A549 (cell line): ENCODE measurements at regions not wholly inside any gene's neighbourhood (a gene's known extent, or its start where the extent isn't known, plus 50 kb on each side); places are given as distances from the start of the nearest gene placed in this dataset.
A peak's percentile ranks its signal among the peaks of the same experiment; 100 is the strongest.

Experiments
- FOSL2 ChIP-seq, 2 experiments: fragments of 450-650 bp in 1 of 2; fragments of >200 bp in 1 of 2; sonication (Bioruptor Twin) in 1 of 2; formaldehyde crosslinking; IDR thresholded peaks; 2 replicates each; pipeline versions ENCODE4 v1.5.0 to v1.6.1; 2016 to 2020; ENCODE audit warnings: mild to moderate bottlenecking in 1 of 2, moderate library complexity in 1 of 2
- TF ChIP-seq, protein P1 (sequence below): fragments of >200 bp; sonication (Bioruptor Twin); formaldehyde crosslinking; IDR thresholded peaks from 3 replicates; pipeline ENCODE4 v1.6.1; 2016
- TF ChIP-seq, protein P2 (sequence below): fragments of >200 bp; sonication (Bioruptor Twin); formaldehyde crosslinking; IDR thresholded peaks from 3 replicates; pipeline ENCODE4 v1.5.1; 2016

DNA sequence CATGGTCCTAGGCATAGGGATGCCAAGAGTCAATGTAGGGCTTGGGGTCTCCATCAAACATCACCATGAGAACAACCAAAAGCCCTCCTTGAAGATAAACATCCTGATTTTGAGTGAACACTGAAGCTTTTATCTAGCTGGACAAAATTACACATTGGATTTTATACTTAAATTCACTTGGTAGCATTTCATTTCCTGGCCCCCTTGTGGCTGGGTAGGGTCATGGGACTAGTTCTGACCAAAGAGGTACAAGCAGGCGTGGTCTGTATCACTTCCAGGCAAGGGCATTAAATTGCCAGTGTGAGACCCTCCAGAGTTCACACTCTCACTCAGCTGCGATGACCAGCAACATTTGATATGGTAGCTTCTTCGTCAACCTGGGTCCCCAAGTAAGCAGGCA, 320.3 kb downstream of the ACTL7B start:
- TF ChIP-seq FOSL2 (IDR thresholded peaks at IDR 0.05) (no peak), FOSL2 (CRISPR knock-in tag; IDR thresholded peaks at IDR 0.05) (no peak)
- TF ChIP-seq, protein P1, sequence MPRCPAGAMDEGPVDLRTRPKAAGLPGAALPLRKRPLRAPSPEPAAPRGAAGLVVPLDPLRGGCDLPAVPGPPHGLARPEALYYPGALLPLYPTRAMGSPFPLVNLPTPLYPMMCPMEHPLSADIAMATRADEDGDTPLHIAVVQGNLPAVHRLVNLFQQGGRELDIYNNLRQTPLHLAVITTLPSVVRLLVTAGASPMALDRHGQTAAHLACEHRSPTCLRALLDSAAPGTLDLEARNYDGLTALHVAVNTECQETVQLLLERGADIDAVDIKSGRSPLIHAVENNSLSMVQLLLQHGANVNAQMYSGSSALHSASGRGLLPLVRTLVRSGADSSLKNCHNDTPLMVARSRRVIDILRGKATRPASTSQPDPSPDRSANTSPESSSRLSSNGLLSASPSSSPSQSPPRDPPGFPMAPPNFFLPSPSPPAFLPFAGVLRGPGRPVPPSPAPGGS, result no peak
- TF ChIP-seq, protein P2, sequence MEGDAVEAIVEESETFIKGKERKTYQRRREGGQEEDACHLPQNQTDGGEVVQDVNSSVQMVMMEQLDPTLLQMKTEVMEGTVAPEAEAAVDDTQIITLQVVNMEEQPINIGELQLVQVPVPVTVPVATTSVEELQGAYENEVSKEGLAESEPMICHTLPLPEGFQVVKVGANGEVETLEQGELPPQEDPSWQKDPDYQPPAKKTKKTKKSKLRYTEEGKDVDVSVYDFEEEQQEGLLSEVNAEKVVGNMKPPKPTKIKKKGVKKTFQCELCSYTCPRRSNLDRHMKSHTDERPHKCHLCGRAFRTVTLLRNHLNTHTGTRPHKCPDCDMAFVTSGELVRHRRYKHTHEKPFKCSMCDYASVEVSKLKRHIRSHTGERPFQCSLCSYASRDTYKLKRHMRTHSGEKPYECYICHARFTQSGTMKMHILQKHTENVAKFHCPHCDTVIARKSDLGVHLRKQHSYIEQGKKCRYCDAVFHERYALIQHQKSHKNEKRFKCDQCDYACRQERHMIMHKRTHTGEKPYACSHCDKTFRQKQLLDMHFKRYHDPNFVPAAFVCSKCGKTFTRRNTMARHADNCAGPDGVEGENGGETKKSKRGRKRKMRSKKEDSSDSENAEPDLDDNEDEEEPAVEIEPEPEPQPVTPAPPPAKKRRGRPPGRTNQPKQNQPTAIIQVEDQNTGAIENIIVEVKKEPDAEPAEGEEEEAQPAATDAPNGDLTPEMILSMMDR, result peak; percentile 45
